HG03039 (cell line): ENCODE measurements at regions not wholly inside any gene's neighbourhood (a gene's known extent, or its start where the extent isn't known, plus 50 kb on each side); places are given as distances from the start of the nearest gene placed in this dataset.
"Not testable (repeated sequence)": the region's sequence is repeated elsewhere in the genome, so short reads cannot be mapped to it uniquely, and the experiment has no call there.

Source experiments
- ATAC-seq: cut with Tn5 transposase; IDR thresholded peaks from one replicate; pipeline ENCODE4 v1.9.1; 2021; ENCODE audit warnings: mild to moderate bottlenecking, moderate library complexity; ENCODE audit not compliant: unreplicated experiment

GRCh38 chr13:109983447-109983846 is 197.1 kb upstream of the IRS2 start:
- no peak for ATAC-seq

- no peak for ATAC-seq
Observed at GRCh38 chr13:109981000-109981399, 194.6 kb upstream of the IRS2 start.

- ATAC-seq = not testable (repeated sequence)
Observed at GRCh38 chr13:109979676-109980075, 193.3 kb upstream of the IRS2 start.

GRCh38 chr13:109979228-109979627 is 192.8 kb upstream of the IRS2 start:
- ATAC-seq = no peak

GRCh38 chr13:109977212-109977968 is 191.0 kb upstream of the IRS2 start:
- ATAC-seq = no peak

- ATAC-seq = no peak
Observed at GRCh38 chr13:109976206-109976997, 190.0 kb upstream of the IRS2 start.

- ATAC-seq = no peak
Observed at GRCh38 chr13:109974354-109974753, 188.0 kb upstream of the IRS2 start.

- no peak for ATAC-seq
Observed at GRCh38 chr13:109973279-109973678, 186.9 kb upstream of the IRS2 start.

- no peak for ATAC-seq
Observed at GRCh38 chr13:109971456-109972090, 185.2 kb upstream of the IRS2 start.

GRCh38 chr13:109971006-109971405 is 184.6 kb upstream of the IRS2 start:
- no peak for ATAC-seq

GRCh38 chr13:109968876-109969577 is 182.6 kb upstream of the IRS2 start:
- no peak for ATAC-seq

- no peak for ATAC-seq
Observed at GRCh38 chr13:109963960-109964563, 177.7 kb upstream of the IRS2 start.

GRCh38 chr13:109963384-109963783 is 177.0 kb upstream of the IRS2 start:
- ATAC-seq = no peak

GRCh38 chr13:109959903-109960302 is 173.5 kb upstream of the IRS2 start:
- ATAC-seq = no peak

GRCh38 chr13:109957875-109958274 is 171.5 kb upstream of the IRS2 start:
- no peak for ATAC-seq

- ATAC-seq = no peak
Observed at GRCh38 chr13:109955598-109955997, 169.2 kb upstream of the IRS2 start.

- ATAC-seq = no peak
Observed at GRCh38 chr13:109954441-109954840, 168.1 kb upstream of the IRS2 start.

- ATAC-seq = no peak
Observed at GRCh38 chr13:109951491-109951890, 165.1 kb upstream of the IRS2 start.

GRCh38 chr13:109949397-109949796 is 163.0 kb upstream of the IRS2 start:
- ATAC-seq = no peak

- ATAC-seq = no peak
Observed at GRCh38 chr13:109947006-109947405, 160.6 kb upstream of the IRS2 start.
